ENCODE measurements at regions not wholly inside any gene's neighbourhood (a gene's known extent, or its start where the extent isn't known, plus 50 kb on each side); places are given as distances from the start of the nearest gene placed in this dataset.
A peak's percentile ranks its signal among the peaks of the same experiment; 100 is the strongest.
"Not testable (repeated sequence)": the region's sequence is repeated elsewhere in the genome, so short reads cannot be mapped to it uniquely, and the experiment has no call there.

GRCh38 chr1:233790662-233791371 lies 113.7 kb upstream of the SLC35F3 start:
- peak; percentile 72 for DNase-seq

- no peak for DNase-seq
Observed at GRCh38 chr1:233791372-233791703, 113.1 kb upstream of the SLC35F3 start.

DNA sequence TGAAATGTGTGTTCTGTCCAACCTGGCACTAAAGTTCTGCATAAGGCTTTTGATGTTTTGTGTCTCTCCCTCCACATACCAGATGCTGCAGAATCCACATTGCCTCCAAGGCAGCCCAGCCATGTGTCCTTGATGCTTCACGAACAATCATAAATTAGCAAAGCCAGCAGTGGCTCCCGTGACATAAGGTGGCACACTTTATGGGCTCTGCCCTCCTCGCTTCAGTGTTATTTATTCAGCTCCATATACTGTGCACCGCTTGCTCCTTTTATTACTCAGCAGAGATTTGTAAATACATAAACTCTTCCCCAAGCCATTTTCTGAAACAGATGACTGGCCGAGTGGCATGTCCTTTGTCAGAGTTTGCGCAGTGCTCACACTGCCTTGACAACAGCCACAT lies 112.8 kb upstream of the SLC35F3 start:
- DNase-seq: no peak

GRCh38 chr1:233794863-233795262 lies 109.6 kb upstream of the SLC35F3 start:
- DNase-seq: no peak

- DNase-seq: no peak
Observed at GRCh38 chr1:233796146-233796783, 108.2 kb upstream of the SLC35F3 start.

GRCh38 chr1:233802611-233803010 lies 101.9 kb upstream of the SLC35F3 start:
- no peak for DNase-seq

- DNase-seq: no peak
Observed at GRCh38 chr1:233805786-233806185, 98.7 kb upstream of the SLC35F3 start.

- DNase-seq: no peak
Observed at GRCh38 chr1:233815357-233815756, 89.1 kb upstream of the SLC35F3 start.

- no peak for DNase-seq
Observed at GRCh38 chr1:233815865-233816264, 88.6 kb upstream of the SLC35F3 start.

- DNase-seq: no peak
Observed at GRCh38 chr1:233816348-233816747, 88.1 kb upstream of the SLC35F3 start.

GRCh38 chr1:233819042-233819441 lies 85.4 kb upstream of the SLC35F3 start:
- no peak for DNase-seq

DNA sequence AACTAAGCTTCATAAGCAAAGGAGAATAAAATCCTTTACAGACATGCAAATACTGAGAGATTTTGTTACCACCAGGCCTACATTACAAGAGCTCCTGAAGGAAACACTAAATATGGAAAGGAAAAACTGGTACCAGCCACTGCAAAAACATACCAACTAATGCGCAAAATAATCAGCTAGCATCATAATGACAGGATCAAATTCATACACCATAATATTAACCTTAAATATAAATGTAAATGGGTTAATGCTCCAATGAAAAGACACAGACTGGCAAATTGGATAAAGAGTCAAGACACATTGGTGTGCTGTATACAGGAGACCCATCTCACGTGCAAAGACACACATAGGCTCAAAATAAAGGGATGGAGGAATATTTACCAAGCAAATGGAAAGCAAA lies 80.3 kb upstream of the SLC35F3 start:
- DNase-seq: not testable (repeated sequence)

DNA sequence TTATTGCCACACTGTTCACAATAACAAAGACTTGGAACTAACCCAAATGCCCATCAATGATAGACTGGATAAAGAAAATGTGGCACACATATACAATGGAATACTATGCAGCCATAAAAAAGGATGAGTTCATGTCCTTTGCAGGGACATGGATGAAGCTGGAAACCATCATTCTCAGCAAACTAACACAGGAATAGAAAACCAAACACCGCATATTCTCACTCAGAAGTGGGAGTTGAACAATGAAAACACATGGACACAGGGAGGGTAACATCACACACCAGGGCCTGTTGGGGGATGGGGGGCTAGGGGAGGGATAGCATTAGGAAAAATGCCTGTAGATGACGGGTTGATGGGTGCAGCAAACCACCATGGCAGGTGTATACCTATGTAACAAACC lies 76.5 kb upstream of the SLC35F3 start:
- not testable (repeated sequence) for DNase-seq

GRCh38 chr1:233828480-233828879 lies 76.0 kb upstream of the SLC35F3 start:
- DNase-seq: no peak

DNA sequence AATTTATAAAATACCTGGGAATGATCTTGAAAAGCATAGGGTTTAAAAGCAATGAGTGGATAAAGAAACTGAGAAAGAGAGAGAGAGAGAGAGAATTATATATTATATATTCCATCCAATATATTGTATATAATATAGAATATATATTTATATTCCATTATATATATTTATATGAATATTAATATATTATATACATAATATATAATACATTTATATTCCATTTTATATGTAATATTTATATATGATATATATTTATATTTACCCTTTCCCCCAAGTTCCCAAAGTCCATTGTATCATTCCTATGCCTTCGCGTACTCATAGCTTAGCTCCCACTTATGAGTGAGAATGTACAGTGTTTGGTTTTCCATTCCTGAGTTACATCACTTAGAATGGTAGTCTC lies 69.9 kb upstream of the SLC35F3 start:
- DNase-seq: no peak

DNA sequence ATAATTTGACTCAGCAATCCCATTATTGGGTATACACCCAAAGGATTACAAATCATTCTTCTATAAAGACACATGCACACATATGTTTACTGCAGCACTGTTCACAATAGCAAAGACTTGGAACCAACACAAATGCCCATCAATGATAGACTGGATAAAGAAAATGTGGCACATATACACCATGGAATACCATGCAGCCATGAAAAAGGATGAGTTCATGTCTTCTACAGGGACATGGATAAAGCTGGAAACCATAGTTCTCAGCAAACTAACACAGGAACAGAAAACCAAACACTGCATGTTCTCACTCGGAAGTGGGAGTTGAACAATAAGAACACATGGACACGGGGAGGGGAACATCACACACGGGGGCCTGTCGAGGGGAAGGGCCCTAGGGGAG lies 66.3 kb upstream of the SLC35F3 start:
- DNase-seq: not testable (repeated sequence)

DNA sequence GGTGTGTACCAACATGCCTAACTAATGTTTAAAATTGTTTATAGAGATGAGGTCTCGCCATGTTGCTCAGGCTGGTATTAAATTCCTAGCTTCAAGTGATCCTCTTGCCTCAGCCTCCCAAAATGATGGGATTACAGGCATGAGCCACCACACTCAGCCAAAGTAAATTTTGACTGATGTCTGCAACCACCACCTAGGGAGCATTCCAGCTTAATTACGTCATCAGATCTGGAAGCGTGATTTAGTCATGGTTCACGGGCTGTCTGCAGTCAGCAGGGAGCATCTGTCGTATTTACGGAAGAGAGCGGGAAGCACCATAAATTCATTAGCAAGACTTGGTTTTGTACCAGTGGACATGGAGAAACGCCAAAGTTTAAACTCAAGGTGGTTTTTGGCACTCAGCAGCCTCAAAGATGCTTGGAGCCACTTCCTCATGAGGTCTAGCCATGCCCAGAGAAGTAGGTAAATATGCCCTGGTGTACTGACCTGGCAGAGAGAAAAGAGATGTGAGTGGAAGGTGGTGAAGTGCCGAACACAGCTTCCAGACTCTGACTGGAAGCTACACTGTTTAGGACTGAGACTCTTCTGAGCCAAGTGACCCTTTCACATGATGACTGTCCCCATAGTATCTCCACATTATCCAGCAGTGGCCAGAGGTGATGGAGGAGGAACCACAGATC lies 60.8 kb upstream of the SLC35F3 start:
- DNase-seq: peak; percentile 92

DNA sequence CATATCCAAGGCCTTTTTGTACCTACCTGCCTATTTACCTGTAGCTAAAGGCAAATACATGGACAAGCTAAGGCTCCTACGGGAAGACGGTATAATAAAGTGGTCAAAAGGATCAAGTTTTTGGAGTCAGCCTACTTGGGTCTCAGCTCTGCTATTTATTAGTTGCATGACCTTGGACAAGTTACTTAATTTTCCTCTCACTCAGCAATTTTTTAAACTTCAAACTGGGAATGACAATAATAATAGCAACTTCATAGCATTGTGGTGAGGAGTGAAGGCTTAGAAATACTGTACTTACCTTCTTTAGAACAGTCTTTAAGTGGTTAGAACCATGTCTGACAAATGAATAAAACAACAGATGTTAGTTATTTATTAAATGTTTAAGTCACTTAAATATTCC lies 60.2 kb upstream of the SLC35F3 start:
- no peak for DNase-seq

GRCh38 chr1:233844692-233845091 lies 59.8 kb upstream of the SLC35F3 start:
- DNase-seq: no peak
